Loucy (cell line): ENCODE measurements at regions not wholly inside any gene's neighbourhood (a gene's known extent, or its start where the extent isn't known, plus 50 kb on each side); places are given as distances from the start of the nearest gene placed in this dataset.

Experiments
- H2AFZ ChIP-seq: fragments of 200-600 bp; sonication (generic); 2 replicates; pipeline ENCODE4 v1.6.0; 2016; ENCODE audit warnings: antibody characterized with exemption, mild to moderate bottlenecking, low read length, moderate library complexity
- H3F3A ChIP-seq: fragments of 200-600 bp; 2 replicates; pipeline ENCODE4 v1.6.0; 2016; ENCODE audit warnings: antibody characterized with exemption, low read depth, mild to moderate bottlenecking
- H3K27me3 ChIP-seq: fragments of 200-600 bp; sonication (generic); 2 replicates; pipeline ENCODE4 v1.6.1; 2014; ENCODE audit warnings: low read length, mild to moderate bottlenecking; ENCODE audit not compliant: insufficient read depth, poor library complexity, severe bottlenecking
- H3K36me3 ChIP-seq: fragments of 200-600 bp; sonication (generic); 2 replicates; pipeline ENCODE4 v1.6.1; 2016; ENCODE audit warnings: low read length; ENCODE audit not compliant: insufficient read depth
- H3K4me1 ChIP-seq: fragments of 200-600 bp; sonication (generic); 2 replicates; pipeline ENCODE4 v1.5.1; 2014; ENCODE audit warnings: low read length, mild to moderate bottlenecking; ENCODE audit not compliant: insufficient read depth, poor library complexity, severe bottlenecking
- H3K4me2 ChIP-seq: fragments of 200-600 bp; sonication (generic); 2 replicates; pipeline ENCODE4 v1.6.0; 2014; ENCODE audit warnings: antibody characterized with exemption, low read length, low read depth, mild to moderate bottlenecking; ENCODE audit not compliant: poor library complexity, severe bottlenecking
- H3K4me3 ChIP-seq: fragments of 200-600 bp; sonication (generic); 2 replicates; pipeline ENCODE4 v1.5.1; 2014; ENCODE audit warnings: low read length, mild to moderate bottlenecking, mixed read lengths; ENCODE audit not compliant: poor library complexity, severe bottlenecking
- H3K79me2 ChIP-seq: fragments of 200-600 bp; sonication (generic); 2 replicates; pipeline ENCODE4 v1.6.1; 2014; ENCODE audit warnings: low read length; ENCODE audit not compliant: insufficient read depth
- H3K9ac ChIP-seq: fragments of 200-600 bp; sonication (generic); 2 replicates; pipeline ENCODE4 v1.6.0; 2014; ENCODE audit warnings: mild to moderate bottlenecking, low read depth, low read length, moderate library complexity; ENCODE audit not compliant: poor library complexity, severe bottlenecking
- H3K9me2 ChIP-seq: fragments of 200-600 bp; sonication (generic); replicated peaks from 2 replicates; pipeline ENCODE4 v1.6.1; 2016; ENCODE audit warnings: low read depth, low read length, mixed read lengths
- H3K9me3 ChIP-seq: fragments of 200-600 bp; sonication (generic); 2 replicates; pipeline ENCODE4 v1.6.1; 2014; ENCODE audit warnings: mild to moderate bottlenecking, antibody characterized with exemption, low read length, low read depth; ENCODE audit not compliant: insufficient read depth
- H4K20me1 ChIP-seq: fragments of 200-600 bp; sonication (generic); 2 replicates; pipeline ENCODE4 v1.6.0; 2014; ENCODE audit warnings: antibody characterized with exemption, low read length, mild to moderate bottlenecking; ENCODE audit not compliant: insufficient read depth, poor library complexity, severe bottlenecking
- EZH2phosphoT487 ChIP-seq: fragments of 200-600 bp; IDR thresholded peaks from 2 replicates; pipeline ENCODE4 v1.6.1; 2018; ENCODE audit warnings: antibody characterized with exemption, mild to moderate bottlenecking, moderate library complexity, borderline replicate concordance
- TF ChIP-seq, protein P1 (sequence below): fragments of 200-600 bp; sonication (generic); conservative IDR thresholded peaks from 2 replicates; pipeline ENCODE4 v1.5.1; 2014; ENCODE audit warnings: mild to moderate bottlenecking, antibody characterized with exemption, low read length

DNA sequence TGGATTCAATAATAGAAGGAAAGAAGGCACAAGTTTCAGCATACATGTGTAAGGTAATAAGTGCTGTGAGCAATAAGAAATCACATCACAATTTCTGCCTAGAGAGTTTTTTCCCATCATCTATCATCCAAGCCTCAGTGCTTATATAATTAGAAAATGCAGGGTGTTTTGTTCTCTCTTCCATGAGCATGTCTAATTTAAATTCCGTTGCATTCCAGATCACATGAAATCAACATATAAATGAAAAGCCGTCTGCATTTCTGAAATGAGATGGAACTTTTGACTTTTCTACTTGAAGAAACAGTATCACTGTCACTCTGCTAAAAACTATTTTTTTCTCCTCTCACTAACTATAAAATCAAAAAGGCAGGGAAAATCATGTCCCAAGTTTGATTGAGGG is 74.5 kb upstream of the CD2AP start:
- no peaks in the 10 kb centered on the region for H3F3A ChIP-seq
- H3K36me3 ChIP-seq, result no peaks in the 10 kb centered on the region
- no peak overlapping the region for H3K9ac ChIP-seq
- no peak overlapping the region for H2AFZ ChIP-seq
- H3K79me2 ChIP-seq, result no peaks in the 10 kb centered on the region
- no peak overlapping the region for H3K4me3 ChIP-seq
- H3K9me2 ChIP-seq, result no peaks in the 10 kb centered on the region
- no peaks in the 10 kb centered on the region for H3K4me1 ChIP-seq
- H3K27me3 ChIP-seq, result no peaks in the 10 kb centered on the region
- H3K9me3 ChIP-seq, result no peaks in the 10 kb centered on the region
- TF ChIP-seq EZH2phosphoT487, result no peak
- TF ChIP-seq, protein P1, sequence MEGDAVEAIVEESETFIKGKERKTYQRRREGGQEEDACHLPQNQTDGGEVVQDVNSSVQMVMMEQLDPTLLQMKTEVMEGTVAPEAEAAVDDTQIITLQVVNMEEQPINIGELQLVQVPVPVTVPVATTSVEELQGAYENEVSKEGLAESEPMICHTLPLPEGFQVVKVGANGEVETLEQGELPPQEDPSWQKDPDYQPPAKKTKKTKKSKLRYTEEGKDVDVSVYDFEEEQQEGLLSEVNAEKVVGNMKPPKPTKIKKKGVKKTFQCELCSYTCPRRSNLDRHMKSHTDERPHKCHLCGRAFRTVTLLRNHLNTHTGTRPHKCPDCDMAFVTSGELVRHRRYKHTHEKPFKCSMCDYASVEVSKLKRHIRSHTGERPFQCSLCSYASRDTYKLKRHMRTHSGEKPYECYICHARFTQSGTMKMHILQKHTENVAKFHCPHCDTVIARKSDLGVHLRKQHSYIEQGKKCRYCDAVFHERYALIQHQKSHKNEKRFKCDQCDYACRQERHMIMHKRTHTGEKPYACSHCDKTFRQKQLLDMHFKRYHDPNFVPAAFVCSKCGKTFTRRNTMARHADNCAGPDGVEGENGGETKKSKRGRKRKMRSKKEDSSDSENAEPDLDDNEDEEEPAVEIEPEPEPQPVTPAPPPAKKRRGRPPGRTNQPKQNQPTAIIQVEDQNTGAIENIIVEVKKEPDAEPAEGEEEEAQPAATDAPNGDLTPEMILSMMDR, result no peak
- H4K20me1 ChIP-seq, result no peaks in the 10 kb centered on the region
- H3K4me2 ChIP-seq, result no peak overlapping the region

DNA sequence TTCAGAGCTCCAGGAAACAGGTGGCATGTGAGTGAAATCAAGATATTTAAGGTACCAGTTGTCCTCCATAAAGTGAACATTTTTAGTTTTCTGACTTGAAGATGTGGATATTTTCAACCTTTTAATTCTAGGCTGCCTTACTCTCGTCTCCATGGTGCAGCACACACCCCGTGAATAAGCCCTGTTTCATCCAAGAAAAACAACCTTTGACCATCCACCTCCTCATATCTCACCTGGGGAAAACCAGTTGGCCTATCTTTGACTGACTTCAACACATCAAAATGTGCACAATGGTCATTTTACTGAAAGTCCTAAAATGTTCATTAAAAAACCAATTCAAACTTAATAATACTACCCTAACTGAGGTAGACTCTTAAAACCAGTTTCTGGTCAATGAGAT is 73.8 kb upstream of the CD2AP start:
- Histone ChIP-seq H3K9ac (no peak overlapping the region), H3K9me2 (no peaks in the 10 kb centered on the region), H3K36me3 (no peaks in the 10 kb centered on the region), H2AFZ (no peak overlapping the region), H3K4me2 (no peak overlapping the region), H3K4me1 (no peaks in the 10 kb centered on the region), H3F3A (no peaks in the 10 kb centered on the region), H3K79me2 (no peaks in the 10 kb centered on the region), H3K9me3 (no peaks in the 10 kb centered on the region), H3K4me3 (no peak overlapping the region), H3K27me3 (no peaks in the 10 kb centered on the region), H4K20me1 (no peaks in the 10 kb centered on the region)
- TF ChIP-seq, protein P1, result no peak
- no peak for TF ChIP-seq EZH2phosphoT487

DNA sequence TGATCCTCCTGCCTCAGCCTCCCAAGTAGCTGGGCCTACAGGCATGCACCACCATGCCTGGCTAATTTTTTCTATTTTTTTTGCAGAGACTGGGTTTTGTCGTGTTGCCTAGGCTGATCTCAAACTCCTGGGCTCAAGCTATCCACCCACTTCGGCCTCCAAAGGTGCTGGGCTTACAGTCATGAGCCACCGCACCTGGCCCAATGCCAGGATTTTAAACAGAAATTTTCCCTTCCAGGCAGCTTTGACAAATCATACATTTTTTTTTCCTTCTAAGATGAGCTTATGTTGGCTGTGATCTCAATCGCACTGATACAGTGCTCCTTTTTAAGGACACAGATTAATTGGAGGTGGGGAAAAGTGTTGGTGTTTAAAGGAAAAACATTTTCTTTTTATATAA is 73.2 kb upstream of the CD2AP start:
- H3K4me3 ChIP-seq, result no peak overlapping the region
- H3K27me3 ChIP-seq, result no peaks in the 10 kb centered on the region
- H3K9me3 ChIP-seq, result no peaks in the 10 kb centered on the region
- H3K9me2 ChIP-seq, result no peaks in the 10 kb centered on the region
- no peak overlapping the region for H3K4me2 ChIP-seq
- H3F3A ChIP-seq, result no peaks in the 10 kb centered on the region
- no peaks in the 10 kb centered on the region for H4K20me1 ChIP-seq
- no peaks in the 10 kb centered on the region for H3K36me3 ChIP-seq
- H3K9ac ChIP-seq, result no peak overlapping the region
- TF ChIP-seq EZH2phosphoT487, result no peak
- TF ChIP-seq, protein P1, result no peak
- no peaks in the 10 kb centered on the region for H3K4me1 ChIP-seq
- no peaks in the 10 kb centered on the region for H3K79me2 ChIP-seq
- no peak overlapping the region for H2AFZ ChIP-seq
